SK-N-SH (cell line): ENCODE measurements at regions not wholly inside any gene's neighbourhood (a gene's known extent, or its start where the extent isn't known, plus 50 kb on each side); places are given as distances from the start of the nearest gene placed in this dataset.

Experiments used
- CTCF ChIA-PET: fragments of 300-600, 350-600 bp; formaldehyde crosslinking; extraction: SDS; loops from one replicate; lab custom pipeline; 2021; lab: Yijun Ruan, JAX
- POLR2A ChIA-PET: fragments of 350-600 bp; sonication (Branson Sonifier 250); formaldehyde crosslinking; extraction: SDS; loops from one replicate; lab custom pipeline; 2020; ENCODE audit warnings: antibody characterized with exemption, inconsistent platforms; lab: Yijun Ruan, JAX
- DNase-seq: peaks from one replicate; pipeline ENCODE4 v3.0.0; 2012
- H2AFZ ChIP-seq: fragments of 200-600 bp; sonication (generic); 2 replicates; pipeline ENCODE4 v1.8.1; 2016; ENCODE audit warnings: antibody characterized with exemption, mild to moderate bottlenecking, low read depth
- H3F3A ChIP-seq: fragments of 200-600 bp; sonication (generic); replicated peaks from 2 replicates; pipeline ENCODE3; 2016; ENCODE audit warnings: antibody characterized with exemption, mild to moderate bottlenecking; ENCODE audit not compliant: insufficient read depth
- H3K27ac ChIP-seq, 2 experiments: fragments of 200-500 bp in 1 of 2; fragments of 200-600 bp in 1 of 2; sonication (Bioruptor generic) in 1 of 2; sonication (generic), shearing (Covaris generic) in 1 of 2; 2 replicates each; pipeline versions ENCODE4 v1.5.1 to v1.6.1; 2014 to 2016; ENCODE audit warnings: low read depth in 2 of 2, inconsistent platforms in 1 of 2, low read length in 1 of 2, mild to moderate bottlenecking in 1 of 2, mixed read lengths in 1 of 2
- H3K27me3 ChIP-seq: fragments of 200-600 bp; sonication (generic), shearing (Covaris generic); 2 replicates; pipeline ENCODE4 v1.6.1; 2016; ENCODE audit warnings: mixed run types; ENCODE audit not compliant: insufficient read depth
- H3K36me3 ChIP-seq, 2 experiments: fragments of 200-500 bp in 1 of 2; fragments of 200-600 bp in 1 of 2; sonication (Bioruptor generic) in 1 of 2; sonication (generic) in 1 of 2; replicated peaks in 1 of 2; 2 replicates each; pipeline versions ENCODE3 to v1.5.1; 2014 to 2016; ENCODE audit warnings: low read length in 1 of 2, mild to moderate bottlenecking in 1 of 2; ENCODE audit not compliant: insufficient read depth in 2 of 2, control insufficient read depth in 1 of 2
- H3K4me1 ChIP-seq, 2 experiments: fragments of 200-500 bp in 1 of 2; fragments of 200-600 bp in 1 of 2; sonication (Bioruptor generic) in 1 of 2; sonication (generic), shearing (Covaris generic) in 1 of 2; 2 replicates each; pipeline versions ENCODE4 v1.5.1 to v1.6.1; 2014 to 2016; ENCODE audit warnings: low read depth in 1 of 2, low read length in 1 of 2, mixed run types in 1 of 2; ENCODE audit not compliant: insufficient read depth in 2 of 2, control insufficient read depth in 1 of 2
- H3K4me2 ChIP-seq: fragments of 200-600 bp; sonication (generic), shearing (Covaris generic); 2 replicates; pipeline ENCODE4 v1.6.1; 2017; ENCODE audit warnings: mixed run types
- H3K4me3 ChIP-seq, 2 experiments: fragments of 200-500 bp in 1 of 2; fragments of 200-600 bp in 1 of 2; sonication (Bioruptor generic) in 1 of 2; sonication (generic), shearing (Covaris generic) in 1 of 2; 2 replicates each; pipeline versions ENCODE4 v1.5.1 to v1.8.1; 2014 to 2016; ENCODE audit warnings: low read depth in 2 of 2, inconsistent platforms in 1 of 2, low read length in 1 of 2, mild to moderate bottlenecking in 1 of 2, mixed read lengths in 1 of 2, moderate library complexity in 1 of 2
- H3K79me2 ChIP-seq: fragments of 200-600 bp; sonication (generic); 2 replicates; pipeline ENCODE4 v1.8.1; 2017; ENCODE audit warnings: mild to moderate bottlenecking; ENCODE audit not compliant: insufficient read depth
- H3K9ac ChIP-seq: fragments of 200-600 bp; sonication (generic); 2 replicates; pipeline ENCODE4 v1.6.1; 2017; ENCODE audit warnings: mixed run types
- H3K9me2 ChIP-seq: fragments of 200-600 bp; sonication (generic); 2 replicates; pipeline ENCODE4 v1.6.1; 2017; ENCODE audit warnings: mixed run types
- H3K9me3 ChIP-seq: fragments of 200-600 bp; sonication (generic); 2 replicates; pipeline ENCODE4 v1.6.1; 2017; ENCODE audit warnings: mixed run types, mild to moderate bottlenecking, moderate library complexity
- H4K20me1 ChIP-seq: fragments of 200-600 bp; sonication (generic); 2 replicates; pipeline ENCODE4 v1.6.1; 2017; ENCODE audit warnings: mild to moderate bottlenecking, mixed run types; ENCODE audit not compliant: insufficient read depth
- CTCF ChIP-seq: fragments of 200-600 bp; sonication (generic); IDR thresholded peaks from 2 replicates; pipeline ENCODE4 v1.6.1; 2017; ENCODE audit warnings: antibody characterized with exemption, mild to moderate bottlenecking, moderate library complexity
- ELF1 ChIP-seq: IDR thresholded peaks from 2 replicates; pipeline ENCODE4 v1.4.0; 2012
- EP300 ChIP-seq, 2 experiments: IDR thresholded peaks; 2 replicates each; pipeline versions ENCODE4 v1.4.0 to v1.6.1; 2012; ENCODE audit warnings: borderline replicate concordance in 1 of 2, low read depth in 1 of 2, low read length in 1 of 2
- FOXJ3 ChIP-seq: sonication (generic); formaldehyde crosslinking; IDR thresholded peaks from 2 replicates; pipeline ENCODE4 v1.5.1; 2020; ENCODE audit warnings: mild to moderate bottlenecking, missing genetic modification reagents
- FOXM1 ChIP-seq: IDR thresholded peaks from 2 replicates; pipeline ENCODE4 v1.4.0; 2012; ENCODE audit warnings: low read depth, mild to moderate bottlenecking
- GABPA ChIP-seq: IDR thresholded peaks from 2 replicates; pipeline ENCODE4 v1.4.0; 2012; ENCODE audit warnings: low read depth, mild to moderate bottlenecking
- GATA2 ChIP-seq: sonication (generic); formaldehyde crosslinking; IDR thresholded peaks from 2 replicates; pipeline ENCODE4 v1.5.0; 2020; ENCODE audit warnings: mild to moderate bottlenecking, missing genetic modification reagents
- IRF3 ChIP-seq: fragments of 150-350 bp; IDR thresholded peaks from 2 replicates; pipeline ENCODE4 v1.6.1; 2016; ENCODE audit warnings: mild to moderate bottlenecking, low read depth, low read length
- MAX ChIP-seq: IDR thresholded peaks from 2 replicates; pipeline ENCODE4 v1.4.0; 2012; ENCODE audit warnings: low read depth
- MEF2A ChIP-seq: IDR thresholded peaks from 2 replicates; pipeline ENCODE4 v1.4.0; 2012; ENCODE audit warnings: low read depth, borderline replicate concordance
- MXI1 ChIP-seq: IDR thresholded peaks from 2 replicates; pipeline ENCODE4 v1.6.1; 2012; ENCODE audit warnings: mild to moderate bottlenecking, low read depth, low read length, improper control_type of control experiment
- PBX3 ChIP-seq: IDR thresholded peaks from 2 replicates; pipeline ENCODE4; 2012
- POLR2AphosphoS5 ChIP-seq: IDR thresholded peaks from 2 replicates; pipeline ENCODE4 v1.6.1; 2012; ENCODE audit warnings: low read depth, low read length
- RAD21 ChIP-seq: IDR thresholded peaks from 2 replicates; pipeline ENCODE4 v1.6.1; 2012; ENCODE audit warnings: mild to moderate bottlenecking, low read length
- RFX5 ChIP-seq: IDR thresholded peaks from 2 replicates; pipeline ENCODE4 v1.6.1; 2012; ENCODE audit warnings: mild to moderate bottlenecking, improper control_type of control experiment, low read length
- RXRA ChIP-seq: IDR thresholded peaks from 2 replicates; pipeline ENCODE4 v1.4.0; 2012; ENCODE audit warnings: low read depth, mild to moderate bottlenecking, borderline replicate concordance
- SIN3A ChIP-seq: IDR thresholded peaks from 2 replicates; pipeline ENCODE4 v1.6.1; 2012; ENCODE audit warnings: low read depth, mild to moderate bottlenecking, low read length, moderate library complexity, borderline replicate concordance
- SMC3 ChIP-seq: IDR thresholded peaks from 2 replicates; pipeline ENCODE4 v1.6.1; 2012; ENCODE audit warnings: low read depth, low read length, improper control_type of control experiment
- TAF1 ChIP-seq: IDR thresholded peaks from 2 replicates; pipeline ENCODE4 v1.6.1; 2012; ENCODE audit warnings: low read depth, mild to moderate bottlenecking, low read length, moderate library complexity, borderline replicate concordance
- ZBTB33 ChIP-seq: IDR thresholded peaks from 2 replicates; pipeline ENCODE4 v1.4.0; 2012; ENCODE audit warnings: low read depth, borderline replicate concordance
- WGBS: methylation state at CpG from one replicate; pipeline ENCODE4 v1.1.6; 2017; ENCODE audit warnings: low lambda C conversion rate; 5-methylcytosine and 5-hydroxymethylcytosine counted together

- H2AFZ ChIP-seq, result no peak overlapping the region
- H3K4me1 ChIP-seq, result peaks cover 11 to 29% of the 10 kb centered on the region in 2 experiments
- H3K27ac ChIP-seq, result no peak overlapping the region
- H4K20me1 ChIP-seq, result no peaks in the 10 kb centered on the region
- 89% methylated on average over 12 of the region's 15 CpGs for WGBS
- H3K9ac ChIP-seq, result no peak overlapping the region
- no peaks in the 10 kb centered on the region for H3K9me2 ChIP-seq
- ChIA-PET CTCF (interaction anchor here (0.8 to 2.9 kb wide), 8 partner anchors 9 to 148 kb away, joined by 3 to 16 read pairs (median 4); no protein-coding TSS in a partner anchor), POLR2A (no interaction called here)
- peaks cover 2% of the 10 kb centered on the region for H3F3A ChIP-seq
- H3K4me3 ChIP-seq, result no peak overlapping the region
- H3K4me2 ChIP-seq, result no peak overlapping the region
- no peaks in the 10 kb centered on the region for H3K27me3 ChIP-seq
- TF ChIP-seq SIN3A, result no peak
- TF ChIP-seq TAF1, result no peak
- no peak for TF ChIP-seq EP300 (IDR thresholded peaks at IDR 0.05; ENCODE audit: borderline replicate concordance in 1 of 2, low read depth in 1 of 2, low read length in 1 of 2)
- no peak for TF ChIP-seq MEF2A
- TF ChIP-seq GATA2, result no peak
- TF ChIP-seq MXI1, result no peak
- no peak for TF ChIP-seq FOXJ3 (CRISPR knock-in tag)
- no peak for DNase-seq
- H3K36me3 ChIP-seq, result no peaks in the 10 kb centered on the region
- no peaks in the 10 kb centered on the region for H3K9me3 ChIP-seq
- no peaks in the 10 kb centered on the region for H3K79me2 ChIP-seq
Measured at GRCh38 chr6:37556881-37557644, 57.4 kb upstream of the CCDC167 start.

GRCh38 chr6:37555040-37555781 is 55.5 kb upstream of the CCDC167 start:
- 0 out of 2 replicates have a peak overlapping the region, but pooled peaks have one; percentile 54 for H3K4me2 ChIP-seq
- ChIA-PET POLR2A (no interaction called here), CTCF (interaction anchor here (1.0 to 2.9 kb wide), 6 partner anchors 11 to 137 kb away, joined by 3 to 16 read pairs (median 6); no protein-coding TSS in a partner anchor)
- no peaks in the 10 kb centered on the region for H3K36me3 ChIP-seq
- no peaks in the 10 kb centered on the region for H3K9me3 ChIP-seq
- H3K4me3 ChIP-seq, result no peak overlapping the region
- H3K4me1 ChIP-seq, result peaks cover 11 to 24% of the 10 kb centered on the region in 2 experiments
- no peaks in the 10 kb centered on the region for H3K27me3 ChIP-seq
- no peaks in the 10 kb centered on the region for H3K9me2 ChIP-seq
- H2AFZ ChIP-seq, result no peak overlapping the region
- H3K27ac ChIP-seq, result no peak overlapping the region
- no peak overlapping the region for H3K9ac ChIP-seq
- no peaks in the 10 kb centered on the region for H4K20me1 ChIP-seq
- H3F3A ChIP-seq, result peaks cover 3% of the 10 kb centered on the region
- no peak for DNase-seq
- H3K79me2 ChIP-seq, result no peaks in the 10 kb centered on the region
- WGBS, result 95% methylated on average over 17 of the region's 17 CpGs
- TF ChIP-seq SMC3, result no peak
- no peak for TF ChIP-seq FOXM1
- TF ChIP-seq IRF3, result no peak
- no peak for TF ChIP-seq CTCF
- no peak for TF ChIP-seq ZBTB33
- TF ChIP-seq MAX, result no peak
- TF ChIP-seq POLR2AphosphoS5, result no peak
- TF ChIP-seq PBX3, result no peak
- TF ChIP-seq RFX5, result no peak
- no peak for TF ChIP-seq TAF1
- TF ChIP-seq RXRA, result no peak
- TF ChIP-seq RAD21, result no peak
- no peak for TF ChIP-seq EP300 (IDR thresholded peaks at IDR 0.05; ENCODE audit: borderline replicate concordance in 1 of 2, low read depth in 1 of 2, low read length in 1 of 2)
- no peak for TF ChIP-seq GABPA
- no peak for TF ChIP-seq ELF1
- no peak for TF ChIP-seq SIN3A
